ENCODE measurements at regions not wholly inside any gene's neighbourhood (a gene's known extent, or its start where the extent isn't known, plus 50 kb on each side); places are given as distances from the start of the nearest gene placed in this dataset.

GRCh38 chr4:187795737-187796136, 199.8 kb upstream of the ZFP42 start:
- Histone ChIP-seq H3K4me1 (no peaks in the 10 kb centered on the region), H3K36me3 (replicated peaks in 1 of 2; ENCODE audit: insufficient read depth in 1 of 2, low read depth in 2 of 2) (no peaks in the 10 kb centered on the region), H3K27ac (no peak overlapping the region), H3K27me3 (no peaks in the 10 kb centered on the region), H3K9me3 (no peaks in the 10 kb centered on the region), H3K4me3 (no peak overlapping the region)
- no peak for TF ChIP-seq POLR2A (IDR thresholded peaks at IDR 0.05)
- TF ChIP-seq, protein P1, sequence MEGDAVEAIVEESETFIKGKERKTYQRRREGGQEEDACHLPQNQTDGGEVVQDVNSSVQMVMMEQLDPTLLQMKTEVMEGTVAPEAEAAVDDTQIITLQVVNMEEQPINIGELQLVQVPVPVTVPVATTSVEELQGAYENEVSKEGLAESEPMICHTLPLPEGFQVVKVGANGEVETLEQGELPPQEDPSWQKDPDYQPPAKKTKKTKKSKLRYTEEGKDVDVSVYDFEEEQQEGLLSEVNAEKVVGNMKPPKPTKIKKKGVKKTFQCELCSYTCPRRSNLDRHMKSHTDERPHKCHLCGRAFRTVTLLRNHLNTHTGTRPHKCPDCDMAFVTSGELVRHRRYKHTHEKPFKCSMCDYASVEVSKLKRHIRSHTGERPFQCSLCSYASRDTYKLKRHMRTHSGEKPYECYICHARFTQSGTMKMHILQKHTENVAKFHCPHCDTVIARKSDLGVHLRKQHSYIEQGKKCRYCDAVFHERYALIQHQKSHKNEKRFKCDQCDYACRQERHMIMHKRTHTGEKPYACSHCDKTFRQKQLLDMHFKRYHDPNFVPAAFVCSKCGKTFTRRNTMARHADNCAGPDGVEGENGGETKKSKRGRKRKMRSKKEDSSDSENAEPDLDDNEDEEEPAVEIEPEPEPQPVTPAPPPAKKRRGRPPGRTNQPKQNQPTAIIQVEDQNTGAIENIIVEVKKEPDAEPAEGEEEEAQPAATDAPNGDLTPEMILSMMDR (IDR thresholded peaks at IDR 0.05): no peak
- intact Hi-C loops (cut with DNase I): no loop called here
- DNase-seq: no peak
- no peak for ATAC-seq

GRCh38 chr4:187798385-187798784, 197.2 kb upstream of the ZFP42 start:
- Histone ChIP-seq H3K36me3 (replicated peaks in 1 of 2; ENCODE audit: insufficient read depth in 1 of 2, low read depth in 2 of 2) (no peaks in the 10 kb centered on the region), H3K27ac (no peak overlapping the region), H3K9me3 (no peaks in the 10 kb centered on the region), H3K4me3 (no peak overlapping the region), H3K4me1 (no peaks in the 10 kb centered on the region), H3K27me3 (no peaks in the 10 kb centered on the region)
- 77 to 80% methylated on average over 8 of the region's 8 CpGs for WGBS, 2 donors
- no peak for TF ChIP-seq POLR2A (IDR thresholded peaks at IDR 0.05)
- no peak for ATAC-seq
- intact Hi-C loops (cut with DNase I): no loop called here
- no peak for DNase-seq

DNA sequence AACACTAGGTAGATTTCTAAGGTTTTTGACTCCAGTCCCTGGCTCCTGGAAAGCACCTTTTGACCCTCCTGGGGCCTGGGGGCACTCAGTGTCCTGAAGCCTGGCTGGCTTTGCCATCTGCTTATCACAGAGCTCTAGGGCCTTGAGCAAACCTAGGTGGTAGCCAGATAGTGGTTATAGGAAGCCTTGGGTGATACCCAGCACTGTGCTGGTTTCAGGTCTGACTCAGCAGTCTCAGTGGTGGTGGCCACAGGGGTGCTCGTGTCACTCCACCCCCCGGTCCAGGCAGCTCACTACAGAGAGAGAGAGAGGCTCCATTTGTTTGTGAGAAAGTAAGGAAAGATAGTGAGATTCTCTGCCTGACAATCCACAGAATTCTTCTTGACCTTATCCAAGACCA, 195.8 kb upstream of the ZFP42 start:
- intact Hi-C loops (cut with DNase I): no loop called here
- no peak for DNase-seq
- Histone ChIP-seq H3K27ac (no peak overlapping the region), H3K9me3 (no peaks in the 10 kb centered on the region), H3K4me1 (no peaks in the 10 kb centered on the region), H3K27me3 (no peaks in the 10 kb centered on the region), H3K4me3 (no peak overlapping the region), H3K36me3 (replicated peaks in 1 of 2; ENCODE audit: insufficient read depth in 1 of 2, low read depth in 2 of 2) (no peaks in the 10 kb centered on the region)
- no peak for ATAC-seq
- WGBS, 2 donors: 58 to 63% methylated on average over 2 of the region's 2 CpGs
- TF ChIP-seq POLR2A (IDR thresholded peaks at IDR 0.05): no peak
- TF ChIP-seq, protein P1 (IDR thresholded peaks at IDR 0.05): no peak

DNA sequence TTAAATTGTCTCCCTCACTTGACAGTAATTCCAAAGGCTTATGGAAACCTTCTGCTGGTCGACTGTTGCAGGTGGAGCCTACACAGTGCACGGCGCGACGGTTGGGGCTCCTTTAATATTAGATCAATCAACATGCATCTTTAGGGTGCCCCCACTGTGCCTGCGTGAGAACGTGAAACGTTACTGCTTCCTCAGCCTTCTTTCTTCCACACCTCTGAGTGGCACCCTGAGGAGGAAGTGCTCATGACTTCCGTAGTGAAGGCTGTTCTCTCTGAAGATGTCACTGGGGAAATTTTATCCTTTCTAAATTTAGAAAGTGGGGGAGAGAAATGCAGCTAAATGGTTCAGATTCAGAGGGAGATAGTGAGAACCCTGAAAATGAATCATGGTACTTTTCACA, 184.0 kb upstream of the ZFP42 start:
- no peak overlapping the region for H3K27ac ChIP-seq
- no peaks in the 10 kb centered on the region for H3K4me1 ChIP-seq
- TF ChIP-seq, protein P1 (IDR thresholded peaks at IDR 0.05): no peak
- TF ChIP-seq POLR2A (IDR thresholded peaks at IDR 0.05): no peak
- no peak for ATAC-seq
- DNase-seq: no peak
- WGBS, 2 donors: 52 to 60% methylated on average over 9 of the region's 9 CpGs
- H3K4me3 ChIP-seq: no peak overlapping the region
- no peaks in the 10 kb centered on the region for H3K27me3 ChIP-seq
- intact Hi-C loops (cut with DNase I): no loop called here
- no peaks in the 10 kb centered on the region for H3K9me3 ChIP-seq
- no peaks in the 10 kb centered on the region for H3K36me3 ChIP-seq (replicated peaks in 1 of 2; ENCODE audit: insufficient read depth in 1 of 2, low read depth in 2 of 2)

- Histone ChIP-seq H3K27ac (peak overlapping the region in 3 of 4 donors; percentile 33 to 68 (median 38)), H3K36me3 (replicated peaks in 1 of 2; ENCODE audit: insufficient read depth in 1 of 2, low read depth in 2 of 2) (no peaks in the 10 kb centered on the region), H3K4me3 (no peak overlapping the region), H3K27me3 (no peaks in the 10 kb centered on the region), H3K9me3 (no peaks in the 10 kb centered on the region), H3K4me1 (no peaks in the 10 kb centered on the region)
- intact Hi-C loops (cut with DNase I): no loop called here
- DNase-seq: peak; percentile 25 to 74 (median 50)
- peak in 2 of 3 donors; percentile 25 to 37 for TF ChIP-seq POLR2A (IDR thresholded peaks at IDR 0.05)
- TF ChIP-seq, protein P1 (IDR thresholded peaks at IDR 0.05): no peak
- WGBS, 2 donors: 68 to 73% methylated on average over 28 of the region's 28 CpGs
- ATAC-seq: peak; percentile 60
Observed at GRCh38 chr4:187814737-187815465, 180.7 kb upstream of the ZFP42 start.

Data from body of pancreas (tissue), 4 donors.